ENCODE measurements at regions not wholly inside any gene's neighbourhood (a gene's known extent, or its start where the extent isn't known, plus 50 kb on each side); places are given as distances from the start of the nearest gene placed in this dataset.

- 6% methylated on average over 2 of the region's 2 CpGs for WGBS (ENCODE audit: insufficient coverage, insufficient replicate concordance, low lambda C conversion rate, missing lambda C conversion rate)
- BruUV-seq (replicated peaks) = no TSS peak
- no peak overlapping the region for H3K27ac ChIP-seq (ENCODE audit: control insufficient read depth, insufficient read depth)
- no peaks in the 10 kb centered on the region for H3K9me3 ChIP-seq (replicated peaks; ENCODE audit: control insufficient read depth, insufficient read depth, low read length)
- in situ Hi-C loops (cut with MboI) (no loop called here), intact Hi-C loops (cut with micrococcal nuclease; ENCODE audit: unreplicated experiment) (no loop called here)
- H3K4me3 ChIP-seq = no peak overlapping the region
- ChIA-PET RAD21 (ENCODE audit: unreplicated experiment) (no interaction called here), SMC1A (ENCODE audit: uncharacterized antibody, unreplicated experiment) (no interaction called here), CTCF (no interaction called here), POLR2A (no interaction called here)
- no peaks in the 10 kb centered on the region for H3K4me1 ChIP-seq (ENCODE audit: control insufficient read depth, insufficient read depth, low read length)
- no peak overlapping the region for H3K9ac ChIP-seq (ENCODE audit: control insufficient read depth, insufficient read depth, low read length)
- no peaks in the 10 kb centered on the region for H3K79me2 ChIP-seq (ENCODE audit: control insufficient read depth, insufficient read depth, low read length)
- no peak overlapping the region for H2AFZ ChIP-seq (ENCODE audit: control insufficient read depth, low read depth, low read length)
- DNase-seq (ENCODE audit: low read depth, low spot score) = no peak
- FAIRE-seq = no peak
- no peak overlapping the region for H3K4me2 ChIP-seq (ENCODE audit: control insufficient read depth, insufficient read depth)
- ATAC-seq = no peak
- TF ChIP-seq, protein P1, sequence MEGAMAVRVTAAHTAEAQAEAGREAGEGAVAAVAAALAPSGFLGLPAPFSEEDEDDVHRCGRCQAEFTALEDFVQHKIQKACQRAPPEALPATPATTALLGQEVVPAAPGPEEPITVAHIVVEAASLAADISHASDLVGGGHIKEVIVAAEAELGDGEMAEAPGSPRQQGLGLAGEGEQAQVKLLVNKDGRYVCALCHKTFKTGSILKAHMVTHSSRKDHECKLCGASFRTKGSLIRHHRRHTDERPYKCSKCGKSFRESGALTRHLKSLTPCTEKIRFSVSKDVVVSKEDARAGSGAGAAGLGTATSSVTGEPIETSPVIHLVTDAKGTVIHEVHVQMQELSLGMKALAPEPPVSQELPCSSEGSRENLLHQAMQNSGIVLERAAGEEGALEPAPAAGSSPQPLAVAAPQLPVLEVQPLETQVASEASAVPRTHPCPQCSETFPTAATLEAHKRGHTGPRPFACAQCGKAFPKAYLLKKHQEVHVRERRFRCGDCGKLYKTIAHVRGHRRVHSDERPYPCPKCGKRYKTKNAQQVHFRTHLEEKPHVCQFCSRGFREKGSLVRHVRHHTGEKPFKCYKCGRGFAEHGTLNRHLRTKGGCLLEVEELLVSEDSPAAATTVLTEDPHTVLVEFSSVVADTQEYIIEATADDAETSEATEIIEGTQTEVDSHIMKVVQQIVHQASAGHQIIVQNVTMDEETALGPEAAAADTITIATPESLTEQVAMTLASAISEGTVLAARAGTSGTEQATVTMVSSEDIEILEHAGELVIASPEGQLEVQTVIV (IDR thresholded peaks at IDR 0.05; ENCODE audit: borderline replicate concordance, partially characterized antibody) = no peak
- TF ChIP-seq LARP7 (IDR thresholded peaks at IDR 0.05) (no peak), PAX8 (IDR thresholded peaks at IDR 0.05) (no peak), HCFC1 (IDR thresholded peaks at IDR 0.05; ENCODE audit: low read length) (no peak), ATF2 (IDR thresholded peaks at IDR 0.05; ENCODE audit: low read length) (no peak), SP1 (IDR thresholded peaks at IDR 0.05; ENCODE audit: low read depth, low read length) (no peak), MYB (IDR thresholded peaks at IDR 0.05; ENCODE audit: borderline replicate concordance, low read depth, low read length) (no peak), ZNF217 (IDR thresholded peaks at IDR 0.05) (no peak), GABPA (IDR thresholded peaks at IDR 0.05; ENCODE audit: low read depth) (no peak)
- TF ChIP-seq, protein P2, sequence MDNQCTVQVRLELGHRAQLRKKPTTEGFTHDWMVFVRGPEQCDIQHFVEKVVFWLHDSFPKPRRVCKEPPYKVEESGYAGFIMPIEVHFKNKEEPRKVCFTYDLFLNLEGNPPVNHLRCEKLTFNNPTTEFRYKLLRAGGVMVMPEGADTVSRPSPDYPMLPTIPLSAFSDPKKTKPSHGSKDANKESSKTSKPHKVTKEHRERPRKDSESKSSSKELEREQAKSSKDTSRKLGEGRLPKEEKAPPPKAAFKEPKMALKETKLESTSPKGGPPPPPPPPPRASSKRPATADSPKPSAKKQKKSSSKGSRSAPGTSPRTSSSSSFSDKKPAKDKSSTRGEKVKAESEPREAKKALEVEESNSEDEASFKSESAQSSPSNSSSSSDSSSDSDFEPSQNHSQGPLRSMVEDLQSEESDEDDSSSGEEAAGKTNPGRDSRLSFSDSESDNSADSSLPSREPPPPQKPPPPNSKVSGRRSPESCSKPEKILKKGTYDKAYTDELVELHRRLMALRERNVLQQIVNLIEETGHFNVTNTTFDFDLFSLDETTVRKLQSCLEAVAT (IDR thresholded peaks at IDR 0.05) = no peak
- H4K20me1 ChIP-seq (ENCODE audit: control insufficient read depth, insufficient read depth) = no peaks in the 10 kb centered on the region
- H3K36me3 ChIP-seq (ENCODE audit: control insufficient read depth in 2 of 2, insufficient read depth in 2 of 2, low read length in 1 of 2) = no peaks in the 10 kb centered on the region
- H3K27me3 ChIP-seq (replicated peaks in 1 of 2; ENCODE audit: control insufficient read depth in 2 of 2, insufficient read depth in 2 of 2, low read length in 1 of 2) = no peaks in the 10 kb centered on the region
These were observed 120.1 kb upstream of the SLC5A12 start for GRCh38 chr11:26841818-26842473.

Measured in GM12878 (cell line).